NCI-H2107 treated with DMSO at 0.1 percent for 48 hours (cell line): ENCODE measurements at regions not wholly inside any gene's neighbourhood (a gene's known extent, or its start where the extent isn't known, plus 50 kb on each side); places are given as distances from the start of the nearest gene placed in this dataset.
A peak's percentile ranks its signal among the peaks of the same experiment; 100 is the strongest.
"Not testable (repeated sequence)": the region's sequence is repeated elsewhere in the genome, so short reads cannot be mapped to it uniquely, and the experiment has no call there.

Experiments used
- DNase-seq: peaks from one replicate; lab custom pipeline; 2025; ENCODE audit not compliant: unreplicated experiment; lab: John Stamatoyannopoulos, UW

DNA sequence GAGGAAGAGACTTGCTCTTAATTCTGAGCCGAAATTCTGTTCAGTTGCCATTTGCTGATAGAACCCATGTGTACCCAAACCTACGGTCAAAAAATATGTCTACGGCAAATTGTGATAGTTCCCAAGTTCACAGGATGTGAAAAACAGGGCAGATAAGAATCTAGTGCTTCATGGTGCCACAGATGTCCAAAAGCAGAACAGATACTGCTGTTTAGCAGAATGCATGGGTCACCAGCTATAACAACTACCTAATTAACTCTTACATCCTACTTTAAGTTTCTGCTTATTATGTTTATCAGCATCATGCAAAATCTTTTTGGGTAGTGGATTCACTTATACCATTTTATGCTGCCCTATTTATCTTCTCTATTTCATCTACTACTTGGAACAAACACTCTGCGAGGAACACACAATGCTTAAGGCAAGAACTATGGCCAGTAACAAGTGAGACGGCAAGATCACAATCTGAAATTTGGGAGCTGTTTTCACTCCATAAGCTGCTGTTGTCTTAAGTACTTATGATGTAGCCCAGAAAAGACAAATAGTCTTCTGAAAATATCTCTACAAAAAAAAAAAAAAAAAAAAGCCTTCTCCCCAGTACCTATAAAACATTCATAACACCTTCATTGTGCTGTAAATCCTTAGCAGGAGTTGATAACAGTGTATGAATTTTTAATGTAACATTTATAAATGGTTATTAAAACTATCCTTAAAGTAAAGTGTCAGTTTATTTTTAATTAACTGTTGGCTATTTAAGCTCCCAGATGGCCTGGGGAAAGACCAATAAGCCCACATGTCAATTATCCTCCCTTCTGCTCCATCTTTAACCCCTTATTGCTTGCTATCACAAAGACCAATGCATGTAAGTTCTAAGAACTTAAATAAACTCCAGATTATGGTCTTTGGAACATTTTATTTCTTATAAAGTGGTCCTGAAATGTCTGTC, 232.3 kb downstream of the TLR4 start:
- DNase-seq, result no peak

- DNase-seq, result no peak
Observed at GRCh38 chr9:117938086-117938485, 233.9 kb downstream of the TLR4 start.

GRCh38 chr9:117938896-117939295, 234.7 kb downstream of the TLR4 start:
- no peak for DNase-seq

DNA sequence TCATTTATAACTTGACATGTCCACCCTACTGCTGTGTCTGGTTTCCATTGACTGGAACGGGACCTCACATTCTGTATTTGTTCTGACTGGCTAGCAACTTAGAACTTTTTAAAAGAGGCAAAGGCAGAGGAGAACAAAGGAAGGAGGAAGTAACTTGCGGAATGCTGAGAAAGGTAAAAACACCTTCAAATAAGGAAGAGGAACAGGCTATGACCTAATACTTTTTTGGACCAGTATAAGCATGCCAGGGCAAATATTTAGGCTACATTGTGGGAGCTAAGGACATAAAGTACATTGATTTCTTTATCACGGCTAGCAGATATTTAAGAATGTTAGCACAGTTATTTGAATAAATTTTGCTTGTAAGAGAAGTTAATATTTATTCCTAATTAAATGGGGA, 240.5 kb downstream of the TLR4 start:
- DNase-seq, result not testable (repeated sequence)

DNA sequence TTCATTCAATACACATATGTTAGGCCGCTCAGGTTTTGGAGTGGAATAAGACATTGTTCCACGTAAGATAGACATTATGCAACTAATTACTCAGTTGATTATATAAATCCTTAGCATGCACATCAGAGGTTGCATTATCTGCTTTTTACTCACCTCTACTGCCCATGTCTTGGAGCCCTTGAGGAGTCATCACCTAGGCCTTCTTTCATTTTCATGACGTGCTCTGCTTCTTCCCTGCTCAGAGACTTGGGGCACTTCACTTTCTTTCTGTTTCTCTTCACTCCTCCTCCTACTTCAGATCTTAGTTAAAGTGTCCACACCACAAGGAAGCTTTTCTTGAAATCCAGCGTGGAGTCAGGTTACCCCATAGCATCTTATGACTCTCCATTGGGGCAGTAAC, 241.1 kb downstream of the TLR4 start:
- DNase-seq, result no peak

DNA sequence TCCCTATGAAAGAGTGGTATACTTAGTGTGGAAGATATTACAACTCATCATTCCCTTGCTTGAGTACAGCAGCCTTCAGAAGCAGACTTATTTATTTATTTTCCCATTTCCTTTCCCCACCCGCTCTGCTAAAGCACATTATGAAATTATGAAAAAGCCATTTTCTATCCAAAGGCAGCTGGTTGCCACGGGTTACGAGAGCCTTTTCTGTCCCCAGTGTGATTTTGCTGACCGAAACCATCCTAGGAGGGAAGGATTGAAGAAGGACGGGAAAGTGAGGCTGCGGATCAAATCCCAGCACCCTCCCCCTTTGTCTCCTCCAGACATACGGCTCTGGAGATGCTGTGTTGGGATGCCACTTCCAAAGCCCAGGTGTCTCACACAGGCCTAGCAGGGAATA, 246.9 kb downstream of the TLR4 start:
- DNase-seq, result no peak

- no peak for DNase-seq
Observed at GRCh38 chr9:117952581-117952980, 248.4 kb downstream of the TLR4 start.

GRCh38 chr9:117957267-117957666, 253.1 kb downstream of the TLR4 start:
- DNase-seq, result peak; percentile 49

- no peak for DNase-seq
Observed at GRCh38 chr9:117958726-117959125, 254.5 kb downstream of the TLR4 start.

GRCh38 chr9:117963493-117964090, 259.4 kb downstream of the TLR4 start:
- DNase-seq, result no peak

- no peak for DNase-seq
Observed at GRCh38 chr9:117970276-117971050, 266.3 kb downstream of the TLR4 start.

DNA sequence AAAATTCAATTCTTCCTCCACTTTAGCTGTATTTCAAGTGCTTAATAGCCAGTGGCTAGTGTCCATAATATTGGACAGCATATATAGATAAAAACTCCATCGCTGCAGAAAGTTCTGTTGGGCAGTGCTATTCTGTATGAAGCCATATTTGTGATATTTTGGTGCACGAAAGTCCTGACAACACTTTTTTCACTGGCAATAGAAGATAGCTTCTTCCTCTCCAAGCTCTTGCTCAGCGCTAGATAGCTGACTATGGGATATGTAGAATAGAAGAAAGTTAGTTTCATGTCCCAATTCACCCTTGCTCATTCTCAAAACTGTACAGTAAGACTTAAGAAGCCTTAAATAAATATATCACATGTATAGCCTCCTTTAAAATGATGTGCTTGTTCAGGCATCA, 269.9 kb downstream of the TLR4 start:
- no peak for DNase-seq

- no peak for DNase-seq
Observed at GRCh38 chr9:117979914-117980313, 275.7 kb downstream of the TLR4 start.

DNA sequence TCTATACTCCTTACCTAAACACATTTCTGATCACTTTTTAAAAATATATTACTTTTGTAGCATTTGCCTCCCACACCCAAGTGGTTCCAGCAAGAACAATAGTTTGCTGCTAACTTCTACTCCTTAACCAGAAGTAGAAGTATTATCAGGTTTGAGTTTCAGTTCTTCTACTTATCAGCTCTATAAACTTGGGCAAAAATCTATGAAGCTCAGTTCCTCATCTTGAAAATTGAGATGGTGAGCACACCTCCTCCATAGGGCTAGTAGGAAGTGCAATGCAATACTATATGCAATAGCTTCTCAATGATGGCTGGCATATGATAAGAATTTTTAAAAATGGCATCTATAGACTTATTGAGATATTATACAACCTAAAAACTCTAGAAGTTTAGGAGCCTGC, 283.7 kb downstream of the TLR4 start:
- no peak for DNase-seq

DNA sequence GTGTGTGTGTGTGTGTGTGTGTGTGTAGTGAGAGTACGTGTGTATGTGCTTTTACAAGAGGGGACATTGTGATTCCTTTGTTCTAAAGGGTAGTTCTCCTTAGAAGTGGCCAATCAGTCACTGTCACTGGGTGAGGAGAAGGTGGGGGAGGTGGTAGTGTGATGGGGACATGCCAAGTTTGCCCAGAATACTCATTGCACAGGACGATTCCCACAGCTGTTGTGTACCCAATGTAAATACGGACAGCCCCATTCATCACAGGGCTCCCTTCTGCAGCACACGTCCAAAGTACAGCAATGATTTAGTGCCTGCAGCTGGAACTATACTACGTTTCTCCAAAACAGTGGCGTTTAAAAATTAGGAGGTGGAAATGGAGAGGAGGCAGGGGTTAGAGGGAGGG, 287.8 kb downstream of the TLR4 start:
- DNase-seq, result no peak

- no peak for DNase-seq
Observed at GRCh38 chr9:118000581-118000980, 296.4 kb downstream of the TLR4 start.

GRCh38 chr9:118003240-118003639, 299.0 kb downstream of the TLR4 start:
- DNase-seq, result peak; percentile 50

DNA sequence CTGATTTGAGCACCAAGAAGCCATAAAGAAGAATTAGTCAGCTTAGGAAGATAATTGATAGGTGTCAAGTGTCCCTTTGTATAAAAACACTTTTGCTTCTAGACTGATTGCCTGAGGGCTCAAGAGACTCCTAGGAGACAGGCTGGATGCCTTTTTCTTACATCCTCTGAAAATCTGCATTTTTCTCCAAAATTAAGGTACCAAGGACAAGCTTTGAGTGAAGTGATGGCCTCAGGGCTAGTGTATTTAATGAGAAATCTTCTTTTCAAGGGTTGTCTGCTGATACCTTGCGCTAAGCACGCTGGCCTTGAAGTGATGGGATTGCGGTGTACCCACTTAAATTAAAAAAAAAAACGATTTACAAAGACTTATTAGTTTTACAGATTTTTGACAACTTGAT, 304.0 kb downstream of the TLR4 start:
- no peak for DNase-seq

GRCh38 chr9:118009614-118010013, 305.4 kb downstream of the TLR4 start:
- DNase-seq, result no peak

GRCh38 chr9:118017607-118018122, 313.5 kb downstream of the TLR4 start:
- DNase-seq, result no peak

- no peak for DNase-seq
Observed at GRCh38 chr9:118023644-118024043, 319.4 kb downstream of the TLR4 start.

DNA sequence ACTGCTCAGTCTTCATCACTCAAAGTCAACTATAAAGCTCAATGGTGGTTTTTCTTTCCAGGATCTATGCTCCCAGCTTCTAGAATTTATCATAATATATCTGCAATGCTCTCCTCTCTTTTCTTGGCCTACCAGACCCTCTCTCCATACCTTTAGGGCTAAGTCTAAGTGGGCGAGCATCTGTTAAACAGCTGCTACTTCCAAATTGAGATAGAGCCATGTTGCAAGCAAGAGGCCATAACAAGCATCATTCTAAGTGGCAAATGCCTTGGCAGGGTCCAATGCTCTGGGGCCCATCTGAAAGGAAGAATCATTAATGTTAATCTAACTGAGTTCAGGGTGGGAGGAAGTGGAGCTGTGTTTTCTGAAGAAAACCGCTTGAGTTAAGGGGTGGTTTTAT, 324.0 kb downstream of the TLR4 start:
- no peak for DNase-seq
